Activated T-cell treated with anti-CD3 and anti-CD28 coated beads, Interleukin-2, amount 50 U/mL, for 4 hours (primary cell): ENCODE measurements at regions not wholly inside any gene's neighbourhood (a gene's known extent, or its start where the extent isn't known, plus 50 kb on each side); places are given as distances from the start of the nearest gene placed in this dataset.

Source experiments
- ATAC-seq, 2 donors: fragments of 200-7000 bp; cut with Tn5 transposase; one replicate each; pipeline ENCODE4 v1.10.0; 2021
- DNase-seq: peaks from one replicate; pipeline ENCODE4 v3.0.0-alpha.2; 2020
- H3K27me3 Mint-ChIP-seq: one replicate; pipeline ENCODE4 v1.8.0; 2021; ENCODE audit warnings: low read depth, mixed read lengths
- H3K36me3 Mint-ChIP-seq: one replicate; pipeline ENCODE4 v1.8.0; 2022; ENCODE audit warnings: mixed read lengths; ENCODE audit not compliant: insufficient read depth
- H3K4me1 Mint-ChIP-seq: one replicate; pipeline ENCODE4 v1.8.0; 2021; ENCODE audit warnings: low read depth, mixed read lengths
- H3K4me3 Mint-ChIP-seq: one replicate; pipeline ENCODE4 v1.8.0; 2021; ENCODE audit warnings: mild to moderate bottlenecking, moderate library complexity, mixed read lengths
- H3K9me3 Mint-ChIP-seq: one replicate; pipeline ENCODE4 v1.8.0; 2021; ENCODE audit warnings: mixed read lengths

GRCh38 chr3:171548917-171549316 is 88.7 kb upstream of the TNIK start:
- Mint-ChIP-seq H3K4me3 (no peak overlapping the region), H3K9me3 (no peaks in the 10 kb centered on the region), H3K4me1 (peaks cover 6% of the 10 kb centered on the region), H3K36me3 (no peaks in the 10 kb centered on the region), H3K27me3 (no peaks in the 10 kb centered on the region)
- DNase-seq = no peak
- ATAC-seq = no peak

- H3K4me3 Mint-ChIP-seq = no peak overlapping the region
- ATAC-seq = no peak
- no peaks in the 10 kb centered on the region for H3K36me3 Mint-ChIP-seq
- DNase-seq = no peak
- no peaks in the 10 kb centered on the region for H3K9me3 Mint-ChIP-seq
- peaks cover 6% of the 10 kb centered on the region for H3K4me1 Mint-ChIP-seq
- H3K27me3 Mint-ChIP-seq = no peaks in the 10 kb centered on the region
These were observed 83.6 kb upstream of the TNIK start for GRCh38 chr3:171543759-171544300.

GRCh38 chr3:171542976-171543375 is 82.8 kb upstream of the TNIK start:
- Mint-ChIP-seq H3K4me3 (no peak overlapping the region), H3K4me1 (peaks cover 6% of the 10 kb centered on the region), H3K27me3 (no peaks in the 10 kb centered on the region), H3K36me3 (no peaks in the 10 kb centered on the region), H3K9me3 (no peaks in the 10 kb centered on the region)
- DNase-seq (no peak), ATAC-seq (no peak)

- ATAC-seq (no peak), DNase-seq (no peak)
- H3K4me1 Mint-ChIP-seq = peaks cover 6% of the 10 kb centered on the region
- no peaks in the 10 kb centered on the region for H3K36me3 Mint-ChIP-seq
- H3K9me3 Mint-ChIP-seq = no peaks in the 10 kb centered on the region
- H3K27me3 Mint-ChIP-seq = no peaks in the 10 kb centered on the region
- no peak overlapping the region for H3K4me3 Mint-ChIP-seq
These were observed 81.4 kb upstream of the TNIK start for GRCh38 chr3:171541647-171542046.

GRCh38 chr3:171541181-171541580 is 81.0 kb upstream of the TNIK start:
- Mint-ChIP-seq H3K9me3 (no peaks in the 10 kb centered on the region), H3K4me1 (peaks cover 6% of the 10 kb centered on the region), H3K4me3 (no peak overlapping the region), H3K36me3 (no peaks in the 10 kb centered on the region), H3K27me3 (no peaks in the 10 kb centered on the region)
- no peak for DNase-seq
- no peak for ATAC-seq

GRCh38 chr3:171535799-171536198 is 75.6 kb upstream of the TNIK start:
- no peak overlapping the region for H3K4me3 Mint-ChIP-seq
- ATAC-seq (no peak), DNase-seq (no peak)
- H3K27me3 Mint-ChIP-seq = no peaks in the 10 kb centered on the region
- H3K36me3 Mint-ChIP-seq = no peaks in the 10 kb centered on the region
- H3K9me3 Mint-ChIP-seq = no peaks in the 10 kb centered on the region
- H3K4me1 Mint-ChIP-seq = no peaks in the 10 kb centered on the region

- Mint-ChIP-seq H3K36me3 (no peaks in the 10 kb centered on the region), H3K27me3 (no peaks in the 10 kb centered on the region), H3K9me3 (no peaks in the 10 kb centered on the region), H3K4me1 (no peaks in the 10 kb centered on the region), H3K4me3 (no peak overlapping the region)
- no peak for DNase-seq
- no peak for ATAC-seq
These were observed 74.9 kb upstream of the TNIK start for GRCh38 chr3:171535133-171535532.

GRCh38 chr3:171533702-171534101 is 73.5 kb upstream of the TNIK start:
- no peaks in the 10 kb centered on the region for H3K9me3 Mint-ChIP-seq
- no peak for DNase-seq
- no peak overlapping the region for H3K4me3 Mint-ChIP-seq
- H3K27me3 Mint-ChIP-seq = no peaks in the 10 kb centered on the region
- no peaks in the 10 kb centered on the region for H3K36me3 Mint-ChIP-seq
- no peaks in the 10 kb centered on the region for H3K4me1 Mint-ChIP-seq
- no peak for ATAC-seq

- no peak for ATAC-seq
- H3K4me3 Mint-ChIP-seq = no peak overlapping the region
These were observed 72.1 kb upstream of the TNIK start for GRCh38 chr3:171532294-171532693.

GRCh38 chr3:171531716-171532115 is 71.5 kb upstream of the TNIK start:
- Mint-ChIP-seq H3K4me1 (no peaks in the 10 kb centered on the region), H3K27me3 (no peaks in the 10 kb centered on the region), H3K36me3 (no peaks in the 10 kb centered on the region), H3K4me3 (no peak overlapping the region), H3K9me3 (no peaks in the 10 kb centered on the region)
- ATAC-seq (no peak), DNase-seq (no peak)

More at GRCh38 chr3:171532294-171532693, 72.1 kb upstream of the TNIK start:
- H3K27me3 Mint-ChIP-seq = no peaks in the 10 kb centered on the region
- no peaks in the 10 kb centered on the region for H3K36me3 Mint-ChIP-seq
- DNase-seq = no peak
- no peaks in the 10 kb centered on the region for H3K9me3 Mint-ChIP-seq
- no peaks in the 10 kb centered on the region for H3K4me1 Mint-ChIP-seq

- H3K27me3 Mint-ChIP-seq = no peaks in the 10 kb centered on the region
- H3K36me3 Mint-ChIP-seq = no peaks in the 10 kb centered on the region
- DNase-seq = no peak
- no peak for ATAC-seq
- H3K9me3 Mint-ChIP-seq = no peaks in the 10 kb centered on the region
- no peak overlapping the region for H3K4me3 Mint-ChIP-seq
- H3K4me1 Mint-ChIP-seq = no peaks in the 10 kb centered on the region
These were observed 67.9 kb upstream of the TNIK start for GRCh38 chr3:171528102-171528501.

- no peaks in the 10 kb centered on the region for H3K9me3 Mint-ChIP-seq
- no peak overlapping the region for H3K4me3 Mint-ChIP-seq
- no peak for ATAC-seq
- H3K36me3 Mint-ChIP-seq = no peaks in the 10 kb centered on the region
- no peak for DNase-seq
- no peaks in the 10 kb centered on the region for H3K4me1 Mint-ChIP-seq
- H3K27me3 Mint-ChIP-seq = no peaks in the 10 kb centered on the region
These were observed 66.7 kb upstream of the TNIK start for GRCh38 chr3:171526869-171527268.

- Mint-ChIP-seq H3K4me1 (no peaks in the 10 kb centered on the region), H3K36me3 (no peaks in the 10 kb centered on the region), H3K9me3 (no peaks in the 10 kb centered on the region), H3K27me3 (no peaks in the 10 kb centered on the region), H3K4me3 (no peak overlapping the region)
- ATAC-seq = no peak
- no peak for DNase-seq
These were observed 65.9 kb upstream of the TNIK start for GRCh38 chr3:171526146-171526545.

- Mint-ChIP-seq H3K4me1 (no peaks in the 10 kb centered on the region), H3K9me3 (no peaks in the 10 kb centered on the region), H3K4me3 (no peak overlapping the region), H3K36me3 (no peaks in the 10 kb centered on the region), H3K27me3 (no peaks in the 10 kb centered on the region)
- DNase-seq (no peak), ATAC-seq (no peak)
These were observed 65.2 kb upstream of the TNIK start for GRCh38 chr3:171525437-171525836.

GRCh38 chr3:171524921-171525310 is 64.7 kb upstream of the TNIK start:
- H3K27me3 Mint-ChIP-seq = no peaks in the 10 kb centered on the region
- no peak overlapping the region for H3K4me3 Mint-ChIP-seq
- no peak for DNase-seq
- H3K9me3 Mint-ChIP-seq = no peaks in the 10 kb centered on the region
- no peaks in the 10 kb centered on the region for H3K36me3 Mint-ChIP-seq
- ATAC-seq = no peak
- no peaks in the 10 kb centered on the region for H3K4me1 Mint-ChIP-seq

GRCh38 chr3:171522651-171523050 is 62.4 kb upstream of the TNIK start:
- Mint-ChIP-seq H3K27me3 (peaks cover 2% of the 10 kb centered on the region), H3K36me3 (no peaks in the 10 kb centered on the region), H3K4me1 (no peaks in the 10 kb centered on the region), H3K9me3 (no peaks in the 10 kb centered on the region), H3K4me3 (no peak overlapping the region)
- DNase-seq (no peak), ATAC-seq (no peak)
